ENCODE measurements at regions not wholly inside any gene's neighbourhood (a gene's known extent, or its start where the extent isn't known, plus 50 kb on each side); places are given as distances from the start of the nearest gene placed in this dataset.

DNA sequence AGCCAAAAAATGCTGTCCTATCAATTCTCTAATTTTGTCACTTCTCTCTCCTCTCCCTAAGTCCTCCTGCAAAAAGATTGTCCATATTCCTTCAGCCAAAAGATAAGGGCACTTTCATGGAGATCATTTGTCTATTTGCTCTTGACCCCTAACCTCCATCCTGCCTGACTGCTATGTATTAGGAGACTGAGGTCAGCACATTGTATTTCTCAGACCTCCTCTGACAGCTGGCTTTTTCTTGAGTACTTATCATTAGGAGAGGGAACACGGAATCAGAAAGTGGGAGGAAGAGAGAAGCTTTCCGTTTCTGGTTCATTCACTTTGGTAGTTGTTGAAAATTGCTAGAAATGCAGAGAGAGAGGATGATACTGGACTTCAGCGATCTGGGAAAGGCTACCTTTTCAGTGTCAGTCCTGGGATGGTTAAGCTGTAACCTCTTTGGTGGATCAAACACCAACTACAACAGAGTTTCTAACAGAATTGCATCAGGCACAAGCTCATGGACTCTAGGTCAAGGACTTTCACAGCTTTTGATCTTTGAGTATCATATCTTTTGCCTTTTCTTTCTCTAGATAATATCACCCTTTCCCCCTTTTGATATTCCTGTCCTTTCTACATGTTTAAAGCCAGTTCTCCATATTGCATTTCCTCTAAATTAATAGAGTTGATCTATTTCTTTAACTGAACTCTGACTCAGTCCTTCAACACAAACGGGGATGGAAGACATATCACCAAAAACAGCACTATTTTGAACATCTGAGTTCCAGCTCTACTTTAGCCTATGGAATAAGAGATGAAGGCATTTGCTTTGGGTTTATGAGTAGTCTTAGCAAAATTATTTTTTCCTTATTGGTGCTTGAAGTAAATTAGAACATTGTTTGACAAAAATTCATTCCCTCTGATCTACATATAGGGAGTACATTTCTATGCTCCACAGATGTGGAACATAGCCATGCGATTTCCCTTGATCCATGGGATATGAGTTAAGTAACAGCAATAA, 63.3 kb upstream of the KYNU start:
- TF ChIP-seq CTCF (IDR thresholded peaks at IDR 0.05 in 4 of 5, conservative IDR thresholded peaks at IDR 0.05 in 1 of 5) (no peak), POLR2A (IDR thresholded peaks at IDR 0.05) (no peak)

Data from gastrocnemius medialis (tissue), 4 donors.